ENCODE measurements at regions not wholly inside any gene's neighbourhood (a gene's known extent, or its start where the extent isn't known, plus 50 kb on each side); places are given as distances from the start of the nearest gene placed in this dataset.
"Not testable (repeated sequence)": the region's sequence is repeated elsewhere in the genome, so short reads cannot be mapped to it uniquely, and the experiment has no call there.

DNA sequence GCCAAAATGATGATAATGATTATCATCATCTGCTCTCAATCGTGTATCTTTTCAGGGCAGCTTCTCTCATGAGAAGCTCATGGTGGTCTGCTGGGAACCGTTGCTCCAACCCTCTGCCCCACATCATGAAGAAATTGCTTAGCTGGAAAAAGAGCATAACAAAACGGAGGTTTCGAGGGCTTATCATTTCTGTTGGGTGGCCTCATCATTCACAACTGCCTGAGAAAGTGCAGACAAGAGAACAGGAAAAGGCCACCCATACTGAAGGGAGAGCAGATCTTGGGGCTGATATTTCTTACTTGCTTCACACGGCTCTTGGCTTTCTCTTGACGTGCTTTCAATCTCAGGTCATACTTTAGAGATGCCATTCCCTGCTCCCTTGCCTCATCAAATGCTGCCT is 471.6 kb downstream of the CD83 start:
- H3K9me3 ChIP-seq (ENCODE audit: control insufficient read depth, insufficient read depth, low read length) = no peaks in the 10 kb centered on the region
- no peaks in the 10 kb centered on the region for H3K27me3 ChIP-seq (ENCODE audit: control insufficient read depth, insufficient read depth, low read length)
- H3K9ac ChIP-seq (ENCODE audit: low read depth, low read length) = no peak overlapping the region
- no peaks in the 10 kb centered on the region for H3K36me3 ChIP-seq (ENCODE audit: control insufficient read depth, insufficient read depth, low read length)
- no peak overlapping the region for H3K4me3 ChIP-seq (ENCODE audit: low read depth, low read length)
- no peaks in the 10 kb centered on the region for H3K4me1 ChIP-seq (ENCODE audit: control insufficient read depth, insufficient read depth, low read length)

DNA sequence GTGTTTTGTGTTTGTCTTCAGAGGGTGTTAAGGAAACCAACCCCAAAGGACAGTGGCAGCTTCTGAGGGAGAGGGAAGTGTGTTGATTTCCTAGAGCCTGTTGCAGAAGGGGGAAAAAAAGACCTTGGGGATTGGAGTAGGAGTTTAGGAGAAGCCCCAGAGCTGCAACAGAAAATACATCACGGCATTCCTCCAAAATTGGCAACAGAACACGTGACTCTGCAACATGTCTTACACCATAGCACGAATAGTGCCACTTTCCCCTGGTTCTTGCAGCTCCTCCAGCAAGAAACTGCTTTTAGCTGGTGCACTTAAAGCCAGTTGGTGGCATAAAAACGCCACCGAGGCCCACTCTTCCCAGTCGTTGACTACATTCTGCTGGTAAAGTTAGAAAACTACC is 473.0 kb downstream of the CD83 start:
- Histone ChIP-seq H3K27me3 (ENCODE audit: control insufficient read depth, insufficient read depth, low read length) (no peaks in the 10 kb centered on the region), H3K9me3 (ENCODE audit: control insufficient read depth, insufficient read depth, low read length) (no peaks in the 10 kb centered on the region)

DNA sequence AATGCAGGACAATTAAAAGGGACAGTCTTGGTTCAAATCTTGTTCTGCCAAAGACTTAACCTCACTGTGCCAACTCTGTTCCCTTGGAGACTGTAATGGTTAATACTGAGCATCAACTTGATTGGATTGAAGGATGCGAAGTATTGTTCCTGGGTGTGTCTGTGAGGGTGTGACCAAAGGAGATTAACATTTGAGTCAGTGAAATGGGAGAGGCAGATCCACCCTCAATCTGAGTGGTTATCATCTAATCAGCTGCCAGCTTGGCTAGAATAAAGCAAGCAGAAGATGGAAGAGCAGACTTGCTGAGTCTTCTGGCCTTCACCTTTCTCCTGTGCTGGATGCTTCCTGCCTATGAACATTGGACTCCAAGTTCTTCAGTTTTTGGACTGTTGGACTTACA is 474.4 kb downstream of the CD83 start:
- H3K36me3 ChIP-seq (ENCODE audit: control insufficient read depth, insufficient read depth, low read length) = no peaks in the 10 kb centered on the region
- no peak overlapping the region for H3K9ac ChIP-seq (ENCODE audit: low read depth, low read length)
- no peak overlapping the region for H3K4me3 ChIP-seq (ENCODE audit: low read depth, low read length)
- no peaks in the 10 kb centered on the region for H3K9me3 ChIP-seq (ENCODE audit: control insufficient read depth, insufficient read depth, low read length)
- H3K4me1 ChIP-seq (ENCODE audit: control insufficient read depth, insufficient read depth, low read length) = peaks cover under 1% of the 10 kb centered on the region
- no peaks in the 10 kb centered on the region for H3K27me3 ChIP-seq (ENCODE audit: control insufficient read depth, insufficient read depth, low read length)

More for the DNA sequence above, 473.0 kb downstream of the CD83 start:
- H3K4me3 ChIP-seq (ENCODE audit: low read depth, low read length) = no peak overlapping the region
- no peaks in the 10 kb centered on the region for H3K4me1 ChIP-seq (ENCODE audit: control insufficient read depth, insufficient read depth, low read length)
- H3K9ac ChIP-seq (ENCODE audit: low read depth, low read length) = no peak overlapping the region
- no peaks in the 10 kb centered on the region for H3K36me3 ChIP-seq (ENCODE audit: control insufficient read depth, insufficient read depth, low read length)

DNA sequence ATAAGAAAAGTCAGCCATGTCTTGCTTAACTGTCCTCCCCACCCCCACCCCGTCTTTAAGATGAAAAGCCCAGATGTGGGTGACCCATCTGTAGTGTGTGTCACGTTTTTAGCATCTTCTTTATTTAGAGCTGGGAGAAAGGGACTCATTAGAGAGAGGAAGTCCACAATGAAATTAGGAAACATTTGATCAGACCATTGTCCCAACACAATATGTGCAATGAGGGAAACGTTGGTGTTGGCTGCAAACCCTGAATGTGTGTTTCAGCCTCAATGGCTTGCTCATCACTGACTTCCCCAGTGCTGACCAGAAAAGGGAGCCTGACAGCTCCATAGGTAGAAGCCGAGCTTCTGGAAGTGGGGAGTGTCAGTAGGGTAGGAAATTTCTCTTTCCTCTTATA is 475.7 kb downstream of the CD83 start:
- H3K9ac ChIP-seq (ENCODE audit: low read depth, low read length) = no peak overlapping the region
- no peaks in the 10 kb centered on the region for H3K27me3 ChIP-seq (ENCODE audit: control insufficient read depth, insufficient read depth, low read length)
- no peak overlapping the region for H3K4me3 ChIP-seq (ENCODE audit: low read depth, low read length)
- no peaks in the 10 kb centered on the region for H3K9me3 ChIP-seq (ENCODE audit: control insufficient read depth, insufficient read depth, low read length)
- no peaks in the 10 kb centered on the region for H3K36me3 ChIP-seq (ENCODE audit: control insufficient read depth, insufficient read depth, low read length)
- H3K4me1 ChIP-seq (ENCODE audit: control insufficient read depth, insufficient read depth, low read length) = peaks cover 11% of the 10 kb centered on the region

DNA sequence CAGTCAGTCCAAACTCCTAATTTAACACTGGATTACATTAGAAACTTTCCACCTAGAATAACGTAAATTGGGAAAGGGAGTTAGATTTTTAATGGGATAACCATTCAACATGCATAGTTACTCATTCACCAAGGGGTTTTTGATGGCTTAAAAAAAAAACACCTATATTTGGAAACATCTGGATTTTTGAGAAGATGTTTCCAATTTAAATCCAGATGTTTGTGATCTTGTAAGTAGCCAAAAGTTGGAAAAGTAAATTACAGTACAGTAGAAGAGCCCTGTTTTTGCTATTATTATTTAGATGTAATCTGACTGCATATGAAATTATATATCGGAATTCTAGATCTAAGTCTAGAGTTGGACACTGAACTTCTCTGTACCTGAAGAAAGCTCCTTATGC is 478.2 kb downstream of the CD83 start:
- no peaks in the 10 kb centered on the region for H3K36me3 ChIP-seq (ENCODE audit: control insufficient read depth, insufficient read depth, low read length)
- H3K9me3 ChIP-seq (ENCODE audit: control insufficient read depth, insufficient read depth, low read length) = no peaks in the 10 kb centered on the region
- H3K4me1 ChIP-seq (ENCODE audit: control insufficient read depth, insufficient read depth, low read length) = peaks cover 15% of the 10 kb centered on the region
- no peaks in the 10 kb centered on the region for H3K27me3 ChIP-seq (ENCODE audit: control insufficient read depth, insufficient read depth, low read length)
- H3K9ac ChIP-seq (ENCODE audit: low read depth, low read length) = no peak overlapping the region
- H3K4me3 ChIP-seq (ENCODE audit: low read depth, low read length) = no peak overlapping the region

DNA sequence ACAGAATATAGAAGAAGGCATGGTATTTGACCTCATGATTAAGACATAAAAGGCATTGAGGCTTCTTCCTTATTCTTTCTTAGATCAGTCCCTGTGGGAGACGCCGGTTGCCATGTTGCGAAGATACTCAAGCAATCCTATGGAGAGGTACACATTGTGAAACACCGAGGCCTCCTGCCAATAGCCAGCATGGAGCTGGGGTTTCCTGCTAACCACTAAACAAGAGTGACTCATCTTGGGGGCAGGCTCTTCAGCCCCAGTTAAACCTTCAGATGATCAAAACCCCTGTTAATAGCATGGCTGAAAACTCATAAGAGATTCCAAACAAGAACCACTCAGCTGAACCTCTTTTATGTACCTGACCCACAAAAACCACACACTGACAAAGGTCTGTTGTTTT is 478.8 kb downstream of the CD83 start:
- Histone ChIP-seq H3K9ac (ENCODE audit: low read depth, low read length) (no peak overlapping the region), H3K36me3 (ENCODE audit: control insufficient read depth, insufficient read depth, low read length) (no peaks in the 10 kb centered on the region), H3K27me3 (ENCODE audit: control insufficient read depth, insufficient read depth, low read length) (no peaks in the 10 kb centered on the region), H3K4me1 (ENCODE audit: control insufficient read depth, insufficient read depth, low read length) (peaks cover 15% of the 10 kb centered on the region), H3K4me3 (ENCODE audit: low read depth, low read length) (no peak overlapping the region), H3K9me3 (ENCODE audit: control insufficient read depth, insufficient read depth, low read length) (no peaks in the 10 kb centered on the region)

DNA sequence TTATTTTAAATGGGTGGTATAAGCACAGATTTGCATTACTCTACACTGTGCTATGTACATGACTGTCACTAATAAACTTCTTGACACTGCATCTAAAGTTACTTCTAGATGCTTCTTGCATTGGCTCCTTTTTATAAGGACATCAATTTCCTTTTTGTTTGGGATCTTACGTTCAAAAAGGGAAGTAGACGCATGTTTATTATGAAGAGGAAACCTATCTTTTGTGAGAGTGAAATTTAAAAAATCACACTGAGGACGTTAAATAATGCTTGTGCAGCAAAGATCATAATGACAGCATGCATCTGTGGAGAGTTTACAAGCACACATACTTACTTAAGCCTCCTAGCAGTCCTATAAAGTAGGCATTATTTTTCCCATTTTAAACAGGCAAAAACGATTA is 479.5 kb downstream of the CD83 start:
- Histone ChIP-seq H3K9ac (ENCODE audit: low read depth, low read length) (no peak overlapping the region), H3K9me3 (ENCODE audit: control insufficient read depth, insufficient read depth, low read length) (no peaks in the 10 kb centered on the region), H3K4me1 (ENCODE audit: control insufficient read depth, insufficient read depth, low read length) (peaks cover 15% of the 10 kb centered on the region), H3K4me3 (ENCODE audit: low read depth, low read length) (no peak overlapping the region), H3K36me3 (ENCODE audit: control insufficient read depth, insufficient read depth, low read length) (no peaks in the 10 kb centered on the region), H3K27me3 (ENCODE audit: control insufficient read depth, insufficient read depth, low read length) (no peaks in the 10 kb centered on the region)

DNA sequence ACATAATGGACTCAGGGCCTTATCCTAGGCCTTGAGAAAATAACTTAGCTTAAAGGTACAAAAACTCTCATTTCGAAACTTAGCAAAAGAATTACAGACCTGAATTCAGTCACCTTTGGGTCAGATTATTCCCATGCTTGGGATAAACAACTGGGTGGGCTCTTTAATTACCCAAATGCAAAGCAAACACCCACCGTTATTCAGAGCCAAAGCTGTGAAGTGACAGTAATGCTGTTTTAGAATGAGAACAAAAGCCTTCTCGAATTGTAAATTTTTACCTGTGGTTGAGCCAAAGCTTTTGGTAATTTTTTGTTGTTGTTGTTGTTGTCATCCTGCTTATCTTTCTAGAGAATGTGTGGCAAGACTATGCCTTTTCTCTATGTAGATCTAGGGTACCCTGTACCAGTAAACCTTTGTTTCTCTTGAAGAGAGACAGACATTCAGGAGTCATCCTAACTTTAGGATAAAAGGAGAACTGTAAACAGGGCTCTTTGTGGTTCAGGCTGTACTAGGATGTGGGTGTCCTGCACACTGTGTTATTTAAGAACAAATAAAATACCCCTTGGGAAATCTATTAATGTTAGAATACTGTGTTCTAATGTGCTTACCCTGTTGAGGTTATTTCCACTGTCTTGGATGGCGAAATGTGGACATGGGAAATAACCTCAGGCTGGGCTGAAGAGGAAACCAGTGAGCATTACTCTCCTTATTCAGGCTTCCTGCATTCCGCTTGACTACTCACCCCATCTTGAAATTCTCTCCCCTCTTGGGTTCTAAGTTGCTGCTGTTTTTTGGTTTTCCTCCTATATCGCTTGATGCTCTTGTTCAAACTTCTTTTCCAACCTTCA is 480.7 kb downstream of the CD83 start:
- H3K27me3 ChIP-seq (ENCODE audit: control insufficient read depth, insufficient read depth, low read length) = no peaks in the 10 kb centered on the region
- H3K4me3 ChIP-seq (ENCODE audit: low read depth, low read length) = no peak overlapping the region
- no peak overlapping the region for H3K9ac ChIP-seq (ENCODE audit: low read depth, low read length)
- H3K4me1 ChIP-seq (ENCODE audit: control insufficient read depth, insufficient read depth, low read length) = peaks cover 15% of the 10 kb centered on the region
- H3K36me3 ChIP-seq (ENCODE audit: control insufficient read depth, insufficient read depth, low read length) = no peaks in the 10 kb centered on the region
- no peaks in the 10 kb centered on the region for H3K9me3 ChIP-seq (ENCODE audit: control insufficient read depth, insufficient read depth, low read length)

DNA sequence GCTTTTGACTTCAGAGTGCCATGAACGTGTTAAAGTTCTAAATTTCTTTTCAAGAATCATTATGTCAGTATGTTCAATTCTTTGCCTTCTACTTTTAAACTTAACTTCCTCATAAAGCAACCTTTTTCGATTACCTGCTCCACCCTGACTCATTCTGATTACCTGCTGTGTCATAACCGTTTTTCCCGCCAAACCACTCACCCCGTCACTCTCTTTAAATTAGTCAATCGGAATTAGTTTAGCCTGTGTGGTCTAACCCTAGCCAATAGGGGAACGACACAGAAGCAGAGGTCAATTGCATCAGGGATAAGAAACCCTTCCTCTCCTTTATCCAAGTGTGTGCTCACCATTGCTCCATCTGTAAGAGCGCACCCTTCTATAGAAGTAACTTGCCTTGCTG is 482.7 kb downstream of the CD83 start:
- H3K4me3 ChIP-seq (ENCODE audit: low read depth, low read length); H3K27me3 ChIP-seq (ENCODE audit: control insufficient read depth, insufficient read depth, low read length); H3K36me3 ChIP-seq (ENCODE audit: control insufficient read depth, insufficient read depth, low read length); H3K9me3 ChIP-seq (ENCODE audit: control insufficient read depth, insufficient read depth, low read length); H3K9ac ChIP-seq (ENCODE audit: low read depth, low read length): not testable (repeated sequence)
- peaks cover 15% of the 10 kb centered on the region for H3K4me1 ChIP-seq (ENCODE audit: control insufficient read depth, insufficient read depth, low read length)

DNA sequence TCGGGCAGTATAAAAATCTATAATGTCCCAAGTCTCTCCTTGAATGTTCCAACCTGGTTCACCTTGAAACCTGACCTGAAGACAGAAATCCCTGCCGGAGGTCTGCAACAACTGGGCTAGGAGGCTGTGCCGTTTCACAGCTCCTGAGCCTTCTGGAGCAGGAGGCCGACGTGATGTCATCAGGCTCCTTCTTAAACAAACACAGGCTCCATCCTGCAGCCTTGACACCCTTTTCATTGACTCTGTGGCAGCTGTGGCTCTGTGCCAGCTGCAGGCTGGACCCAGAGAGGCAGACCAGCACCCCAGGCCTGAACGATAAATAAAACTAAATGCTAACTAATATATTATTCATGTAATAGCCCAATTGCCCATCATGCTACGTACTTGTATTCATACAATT is 483.9 kb downstream of the CD83 start:
- no peaks in the 10 kb centered on the region for H3K27me3 ChIP-seq (ENCODE audit: control insufficient read depth, insufficient read depth, low read length)
- H3K36me3 ChIP-seq (ENCODE audit: control insufficient read depth, insufficient read depth, low read length) = no peaks in the 10 kb centered on the region
- no peaks in the 10 kb centered on the region for H3K9me3 ChIP-seq (ENCODE audit: control insufficient read depth, insufficient read depth, low read length)
- peaks cover 15% of the 10 kb centered on the region for H3K4me1 ChIP-seq (ENCODE audit: control insufficient read depth, insufficient read depth, low read length)
- no peak overlapping the region for H3K9ac ChIP-seq (ENCODE audit: low read depth, low read length)
- no peak overlapping the region for H3K4me3 ChIP-seq (ENCODE audit: low read depth, low read length)

DNA sequence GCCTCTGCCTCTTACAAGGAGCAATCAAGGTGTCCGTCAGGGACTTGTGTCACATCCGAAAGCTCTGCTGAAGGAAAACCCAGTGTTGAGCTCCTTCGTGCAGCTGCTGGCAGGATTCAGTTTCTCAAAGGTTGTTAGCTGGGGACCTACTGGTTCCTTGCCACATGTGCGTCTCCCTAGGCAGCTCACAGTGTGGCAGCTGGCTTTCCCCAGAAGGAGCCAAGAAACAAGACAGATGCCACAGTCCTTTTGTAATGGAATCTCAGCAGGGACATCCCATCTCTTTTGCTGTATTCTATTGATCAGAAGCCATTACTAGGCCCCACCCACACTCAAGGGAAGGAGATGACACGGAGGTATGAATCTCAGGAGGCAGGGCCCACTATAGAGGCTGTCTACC is 488.8 kb downstream of the CD83 start:
- Histone ChIP-seq H3K9me3 (ENCODE audit: control insufficient read depth, insufficient read depth, low read length) (no peaks in the 10 kb centered on the region), H3K9ac (ENCODE audit: low read depth, low read length) (no peak overlapping the region), H3K4me3 (ENCODE audit: low read depth, low read length) (no peak overlapping the region), H3K36me3 (ENCODE audit: control insufficient read depth, insufficient read depth, low read length) (no peaks in the 10 kb centered on the region), H3K27me3 (ENCODE audit: control insufficient read depth, insufficient read depth, low read length) (no peaks in the 10 kb centered on the region), H3K4me1 (ENCODE audit: control insufficient read depth, insufficient read depth, low read length) (no peaks in the 10 kb centered on the region)

DNA sequence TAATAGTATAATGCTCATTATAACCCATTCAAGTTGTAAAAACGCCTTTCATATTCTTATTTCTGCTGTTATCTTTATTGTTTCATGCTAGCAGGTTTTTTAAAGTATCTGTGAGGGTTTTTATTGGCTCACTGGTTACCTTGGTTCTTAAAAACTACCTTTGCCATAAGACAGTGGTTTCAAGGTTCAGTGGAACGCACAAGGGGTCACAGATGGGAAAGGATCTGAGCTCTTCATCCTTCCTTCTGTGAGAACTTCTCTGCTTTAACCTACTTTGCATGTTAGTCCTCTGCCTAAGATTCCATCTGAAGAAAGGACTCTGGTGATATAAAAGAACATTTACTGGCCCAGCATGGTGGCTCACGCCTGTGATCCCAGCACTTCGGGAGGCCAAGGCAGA is 492.6 kb downstream of the CD83 start:
- H3K4me3 ChIP-seq (ENCODE audit: low read depth, low read length) = no peak overlapping the region
- H3K4me1 ChIP-seq (ENCODE audit: control insufficient read depth, insufficient read depth, low read length) = no peaks in the 10 kb centered on the region
- H3K9ac ChIP-seq (ENCODE audit: low read depth, low read length) = no peak overlapping the region
- no peaks in the 10 kb centered on the region for H3K36me3 ChIP-seq (ENCODE audit: control insufficient read depth, insufficient read depth, low read length)
- H3K27me3 ChIP-seq (ENCODE audit: control insufficient read depth, insufficient read depth, low read length) = no peaks in the 10 kb centered on the region
- no peaks in the 10 kb centered on the region for H3K9me3 ChIP-seq (ENCODE audit: control insufficient read depth, insufficient read depth, low read length)
